CD8-positive, alpha-beta memory T cell (primary cell): ENCODE measurements at regions not wholly inside any gene's neighbourhood (a gene's known extent, or its start where the extent isn't known, plus 50 kb on each side); places are given as distances from the start of the nearest gene placed in this dataset.

Experiments
- CTCF ChIA-PET: fragments of 350-600 bp; sonication (Branson Sonifier 250); formaldehyde crosslinking; loops from one replicate; lab custom pipeline; 2021; ENCODE audit warnings: antibody characterized with exemption; lab: Charles Lee
- POLR2A ChIA-PET: fragments of 350-600 bp; sonication (Branson Sonifier 250); formaldehyde crosslinking; loops from one replicate; lab custom pipeline; 2021; ENCODE audit warnings: antibody characterized with exemption; lab: Charles Lee
- DNase-seq, 5 donors: peaks; one replicate each; pipeline versions ENCODE4 v3.0.0 to v3.0.0-alpha.2; 2020 to 2022; ENCODE audit warnings: mixed read lengths in 1 of 5
- H3K27ac ChIP-seq: one replicate; pipeline ENCODE4 v1.7.0; 2013; ENCODE audit warnings: low read depth, mild to moderate bottlenecking, low read length, moderate library complexity
- H3K27me3 ChIP-seq: 2 replicates; pipeline ENCODE4 v1.7.0; 2013; ENCODE audit warnings: low read length, mild to moderate bottlenecking; ENCODE audit not compliant: insufficient read depth, poor library complexity, severe bottlenecking
- H3K36me3 ChIP-seq: 2 replicates; pipeline ENCODE4 v1.7.0; 2013; ENCODE audit warnings: mild to moderate bottlenecking, low read length, moderate library complexity; ENCODE audit not compliant: insufficient read depth
- H3K4me1 ChIP-seq: 2 replicates; pipeline ENCODE4 v1.7.0; 2013; ENCODE audit warnings: mild to moderate bottlenecking, low read length, moderate library complexity; ENCODE audit not compliant: insufficient read depth
- H3K4me3 ChIP-seq: 2 replicates; pipeline ENCODE4 v1.7.0; 2013; ENCODE audit warnings: mild to moderate bottlenecking, low read length
- H3K9me3 ChIP-seq: 2 replicates; pipeline ENCODE4 v1.7.0; 2013; ENCODE audit warnings: mild to moderate bottlenecking, low read length
- H3K27ac Mint-ChIP-seq, 8 donors: one replicate each; pipeline ENCODE4 v1.8.0; 2020 to 2021; ENCODE audit warnings: mixed read lengths in 8 of 8, mild to moderate bottlenecking in 6 of 8, inconsistent platforms in 3 of 8, moderate library complexity in 3 of 8
- H3K27me3 Mint-ChIP-seq, 2 donors: one replicate each; pipeline ENCODE4 v1.8.0; 2020 to 2021; ENCODE audit warnings: mixed read lengths in 2 of 2, mild to moderate bottlenecking in 1 of 2, moderate library complexity in 1 of 2
- H3K36me3 Mint-ChIP-seq, 3 donors: one replicate each; pipeline ENCODE4 v1.8.0; 2020 to 2021; ENCODE audit warnings: mixed read lengths in 3 of 3, inconsistent platforms in 1 of 3, mild to moderate bottlenecking in 1 of 3
- H3K4me1 Mint-ChIP-seq, 3 donors: one replicate each; pipeline ENCODE4 v1.8.0; 2020 to 2021; ENCODE audit warnings: mixed read lengths in 3 of 3, inconsistent platforms in 1 of 3, mild to moderate bottlenecking in 1 of 3
- H3K4me3 Mint-ChIP-seq, 7 donors: one replicate each; pipeline ENCODE4 v1.8.0; 2020 to 2021; ENCODE audit warnings: mixed read lengths in 7 of 7, mild to moderate bottlenecking in 6 of 7, moderate library complexity in 4 of 7, inconsistent platforms in 2 of 7
- H3K9me3 Mint-ChIP-seq, 5 donors: one replicate each; pipeline ENCODE4 v1.8.0; 2020 to 2022; ENCODE audit warnings: mixed read lengths in 5 of 5, mild to moderate bottlenecking in 3 of 5, moderate library complexity in 2 of 5, inconsistent platforms in 1 of 5

GRCh38 chr13:101003566-101003965, 329.0 kb upstream of the TMTC4 start:
- DNase-seq: no peak
- Mint-ChIP-seq H3K27ac (no peak overlapping the region), H3K4me1 (no peaks in the 10 kb centered on the region), H3K27me3 (no peaks in the 10 kb centered on the region), H3K36me3 (no peaks in the 10 kb centered on the region), H3K9me3 (no peaks in the 10 kb centered on the region), H3K4me3 (no peak overlapping the region)
- Histone ChIP-seq H3K27me3 (no peaks in the 10 kb centered on the region), H3K9me3 (no peaks in the 10 kb centered on the region), H3K27ac (no peak overlapping the region), H3K36me3 (no peaks in the 10 kb centered on the region), H3K4me1 (no peaks in the 10 kb centered on the region), H3K4me3 (no peak overlapping the region)
- ChIA-PET CTCF (no interaction called here), POLR2A (no interaction called here)

GRCh38 chr13:100989392-100989791, 314.8 kb upstream of the TMTC4 start:
- Mint-ChIP-seq H3K27me3 (peaks cover 5 to 20% of the 10 kb centered on the region in 2 donors), H3K27ac (no peak overlapping the region), H3K9me3 (peaks cover 0 to 6% (median 5%) of the 10 kb centered on the region in 5 donors), H3K36me3 (no peaks in the 10 kb centered on the region), H3K4me1 (no peaks in the 10 kb centered on the region), H3K4me3 (no peak overlapping the region)
- no peaks in the 10 kb centered on the region for H3K36me3 ChIP-seq
- no peak overlapping the region for H3K27ac ChIP-seq
- no peaks in the 10 kb centered on the region for H3K27me3 ChIP-seq
- no peaks in the 10 kb centered on the region for H3K9me3 ChIP-seq
- H3K4me1 ChIP-seq: no peaks in the 10 kb centered on the region
- ChIA-PET CTCF (no interaction called here), POLR2A (no interaction called here)
- no peak overlapping the region for H3K4me3 ChIP-seq
- DNase-seq: no peak

- CTCF ChIA-PET: no interaction called here
- no peak overlapping the region for H3K4me3 Mint-ChIP-seq
- no peak for DNase-seq
- Histone ChIP-seq H3K4me3 (no peak overlapping the region), H3K36me3 (no peaks in the 10 kb centered on the region), H3K9me3 (no peaks in the 10 kb centered on the region), H3K4me1 (no peaks in the 10 kb centered on the region), H3K27ac (no peak overlapping the region), H3K27me3 (no peaks in the 10 kb centered on the region)
- peaks cover 5 to 20% of the 10 kb centered on the region in 2 donors for H3K27me3 Mint-ChIP-seq
- H3K36me3 Mint-ChIP-seq: no peaks in the 10 kb centered on the region
- H3K9me3 Mint-ChIP-seq: peaks cover 0 to 6% (median 4%) of the 10 kb centered on the region in 5 donors
- no peak overlapping the region for H3K27ac Mint-ChIP-seq
- POLR2A ChIA-PET: no interaction called here
- no peaks in the 10 kb centered on the region for H3K4me1 Mint-ChIP-seq
These were observed 314.3 kb upstream of the TMTC4 start for GRCh38 chr13:100988921-100989320.

- no peaks in the 10 kb centered on the region for H3K4me1 Mint-ChIP-seq
- H3K4me3 Mint-ChIP-seq: no peak overlapping the region
- H3K36me3 Mint-ChIP-seq: no peaks in the 10 kb centered on the region
- H3K9me3 Mint-ChIP-seq: peaks cover 0 to 6% (median 4%) of the 10 kb centered on the region in 5 donors
- no peak for DNase-seq
- POLR2A ChIA-PET: no interaction called here
- CTCF ChIA-PET: no interaction called here
- no peak overlapping the region for H3K27ac ChIP-seq
- H3K27ac Mint-ChIP-seq: no peak overlapping the region
- no peak overlapping the region for H3K4me3 ChIP-seq
- no peaks in the 10 kb centered on the region for H3K36me3 ChIP-seq
- H3K4me1 ChIP-seq: no peaks in the 10 kb centered on the region
- no peaks in the 10 kb centered on the region for H3K9me3 ChIP-seq
- H3K27me3 Mint-ChIP-seq: peaks cover 5 to 20% of the 10 kb centered on the region in 2 donors
- no peaks in the 10 kb centered on the region for H3K27me3 ChIP-seq
These were observed 313.4 kb upstream of the TMTC4 start for GRCh38 chr13:100987948-100988347.

- Histone ChIP-seq H3K9me3 (no peaks in the 10 kb centered on the region), H3K4me3 (no peak overlapping the region), H3K27me3 (no peaks in the 10 kb centered on the region), H3K27ac (no peak overlapping the region), H3K4me1 (no peaks in the 10 kb centered on the region), H3K36me3 (no peaks in the 10 kb centered on the region)
- Mint-ChIP-seq H3K27ac (no peak overlapping the region), H3K27me3 (peaks cover 5 to 16% of the 10 kb centered on the region in 2 donors), H3K9me3 (peaks cover 0 to 4% (median 3%) of the 10 kb centered on the region in 5 donors), H3K36me3 (no peaks in the 10 kb centered on the region), H3K4me1 (no peaks in the 10 kb centered on the region), H3K4me3 (no peak overlapping the region)
- ChIA-PET POLR2A (no interaction called here), CTCF (no interaction called here)
- no peak for DNase-seq
These were observed 312.0 kb upstream of the TMTC4 start for GRCh38 chr13:100986571-100986970.

GRCh38 chr13:100984085-100984705, 309.6 kb upstream of the TMTC4 start:
- no peak for DNase-seq
- H3K4me3 Mint-ChIP-seq: no peak overlapping the region
- no peak overlapping the region for H3K27ac ChIP-seq
- no peaks in the 10 kb centered on the region for H3K27me3 ChIP-seq
- CTCF ChIA-PET: no interaction called here
- POLR2A ChIA-PET: no interaction called here
- H3K27ac Mint-ChIP-seq: no peak overlapping the region
- peaks cover 7 to 13% of the 10 kb centered on the region in 2 donors for H3K27me3 Mint-ChIP-seq
- no peak overlapping the region for H3K4me3 ChIP-seq
- H3K36me3 ChIP-seq: no peaks in the 10 kb centered on the region
- H3K36me3 Mint-ChIP-seq: no peaks in the 10 kb centered on the region
- no peaks in the 10 kb centered on the region for H3K9me3 ChIP-seq
- H3K9me3 Mint-ChIP-seq: peaks cover 0 to 1% (median 0%) of the 10 kb centered on the region in 5 donors
- no peaks in the 10 kb centered on the region for H3K4me1 ChIP-seq
- H3K4me1 Mint-ChIP-seq: no peaks in the 10 kb centered on the region

- Histone ChIP-seq H3K27ac (no peak overlapping the region), H3K9me3 (no peaks in the 10 kb centered on the region), H3K36me3 (no peaks in the 10 kb centered on the region), H3K4me3 (no peak overlapping the region), H3K27me3 (no peaks in the 10 kb centered on the region), H3K4me1 (no peaks in the 10 kb centered on the region)
- H3K4me3 Mint-ChIP-seq: no peak overlapping the region
- no peaks in the 10 kb centered on the region for H3K4me1 Mint-ChIP-seq
- DNase-seq: no peak
- H3K27ac Mint-ChIP-seq: no peak overlapping the region
- H3K27me3 Mint-ChIP-seq: peaks cover 3 to 11% of the 10 kb centered on the region in 2 donors
- peaks cover 0 to 2% (median 0%) of the 10 kb centered on the region in 5 donors for H3K9me3 Mint-ChIP-seq
- POLR2A ChIA-PET: no interaction called here
- H3K36me3 Mint-ChIP-seq: no peaks in the 10 kb centered on the region
- CTCF ChIA-PET: no interaction called here
These were observed 308.5 kb upstream of the TMTC4 start for GRCh38 chr13:100983111-100983510.

GRCh38 chr13:100980171-100980570, 305.6 kb upstream of the TMTC4 start:
- H3K36me3 ChIP-seq: no peaks in the 10 kb centered on the region
- Mint-ChIP-seq H3K9me3 (peaks cover 0 to 3% (median 0%) of the 10 kb centered on the region in 5 donors), H3K36me3 (no peaks in the 10 kb centered on the region), H3K4me3 (no peak overlapping the region), H3K27ac (no peak overlapping the region), H3K27me3 (peaks cover 5 to 13% of the 10 kb centered on the region in 2 donors), H3K4me1 (no peaks in the 10 kb centered on the region)
- ChIA-PET CTCF (no interaction called here), POLR2A (no interaction called here)
- no peak overlapping the region for H3K4me3 ChIP-seq
- no peaks in the 10 kb centered on the region for H3K4me1 ChIP-seq
- H3K9me3 ChIP-seq: no peaks in the 10 kb centered on the region
- no peak for DNase-seq
- no peaks in the 10 kb centered on the region for H3K27me3 ChIP-seq
- H3K27ac ChIP-seq: no peak overlapping the region
